AG04450 (cell line): ENCODE measurements at regions not wholly inside any gene's neighbourhood (a gene's known extent, or its start where the extent isn't known, plus 50 kb on each side); places are given as distances from the start of the nearest gene placed in this dataset.

ENCODE experiments used
- CTCF ChIA-PET: fragments of 300-600, 350-600 bp; formaldehyde crosslinking; extraction: SDS; loops from one replicate; lab custom pipeline; 2022; ENCODE audit warnings: antibody characterized with exemption, inconsistent platforms; lab: Charles Lee
- POLR2A ChIA-PET: fragments of 350-600 bp; formaldehyde crosslinking; extraction: SDS; loops from one replicate; lab custom pipeline; 2021; ENCODE audit warnings: antibody characterized with exemption, inconsistent platforms; lab: Yijun Ruan, JAX
- DNase-seq: peaks from one replicate; pipeline ENCODE4 v3.0.0-alpha.2; 2011; ENCODE audit warnings: low read depth, low spot score
- H3K27ac ChIP-seq: one replicate; pipeline ENCODE4 v1.5.1; 2012; ENCODE audit warnings: low read depth, low read length, control low read depth
- H3K27me3 ChIP-seq: one replicate; pipeline ENCODE4 v1.6.0; 2012; ENCODE audit warnings: low read length; ENCODE audit not compliant: control insufficient read depth, insufficient read depth
- H3K4me3 ChIP-seq: 2 replicates; pipeline ENCODE4 v1.5.1; 2011; ENCODE audit warnings: mild to moderate bottlenecking, low read depth, low read length, control low read depth
- H3K9me3 ChIP-seq: 2 replicates; pipeline ENCODE4 v1.5.1; 2012; ENCODE audit warnings: low read length; ENCODE audit not compliant: control insufficient read depth, insufficient read depth
- TF ChIP-seq, protein P1 (sequence below): IDR thresholded peaks from 2 replicates; pipeline ENCODE4 v1.5.1; 2011; ENCODE audit warnings: low read depth, low read length, control low read depth, inconsistent platforms

DNA sequence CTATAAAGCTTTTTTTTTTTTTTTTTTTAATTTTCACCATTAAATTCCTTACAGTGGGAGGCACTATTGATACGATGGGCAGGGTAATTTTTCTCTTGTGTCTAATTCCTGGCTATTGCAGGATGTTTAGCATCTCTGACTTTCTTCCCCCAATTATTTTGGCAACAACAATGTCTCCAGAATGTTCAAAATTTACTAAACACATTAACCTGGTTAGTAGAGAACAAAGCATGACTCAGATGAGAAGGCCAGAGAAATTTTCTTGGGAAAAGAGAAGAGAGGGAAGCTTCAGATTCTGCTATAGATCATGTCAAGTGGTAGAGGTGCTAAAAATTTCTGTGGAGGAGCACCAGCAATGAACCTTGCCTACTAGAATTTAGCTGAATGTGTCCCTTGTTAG, 171.5 kb upstream of the PRICKLE1 start:
- Histone ChIP-seq H3K27me3 (no peaks in the 10 kb centered on the region), H3K4me3 (no peak overlapping the region), H3K27ac (no peak overlapping the region), H3K9me3 (no peaks in the 10 kb centered on the region)
- POLR2A ChIA-PET = no interaction called here
- CTCF ChIA-PET = interaction anchor here (0.6 to 1.2 kb wide), 2 partner anchors 14 to 243 kb away, joined by 4 to 5 read pairs; no protein-coding TSS in a partner anchor
- TF ChIP-seq, protein P1, sequence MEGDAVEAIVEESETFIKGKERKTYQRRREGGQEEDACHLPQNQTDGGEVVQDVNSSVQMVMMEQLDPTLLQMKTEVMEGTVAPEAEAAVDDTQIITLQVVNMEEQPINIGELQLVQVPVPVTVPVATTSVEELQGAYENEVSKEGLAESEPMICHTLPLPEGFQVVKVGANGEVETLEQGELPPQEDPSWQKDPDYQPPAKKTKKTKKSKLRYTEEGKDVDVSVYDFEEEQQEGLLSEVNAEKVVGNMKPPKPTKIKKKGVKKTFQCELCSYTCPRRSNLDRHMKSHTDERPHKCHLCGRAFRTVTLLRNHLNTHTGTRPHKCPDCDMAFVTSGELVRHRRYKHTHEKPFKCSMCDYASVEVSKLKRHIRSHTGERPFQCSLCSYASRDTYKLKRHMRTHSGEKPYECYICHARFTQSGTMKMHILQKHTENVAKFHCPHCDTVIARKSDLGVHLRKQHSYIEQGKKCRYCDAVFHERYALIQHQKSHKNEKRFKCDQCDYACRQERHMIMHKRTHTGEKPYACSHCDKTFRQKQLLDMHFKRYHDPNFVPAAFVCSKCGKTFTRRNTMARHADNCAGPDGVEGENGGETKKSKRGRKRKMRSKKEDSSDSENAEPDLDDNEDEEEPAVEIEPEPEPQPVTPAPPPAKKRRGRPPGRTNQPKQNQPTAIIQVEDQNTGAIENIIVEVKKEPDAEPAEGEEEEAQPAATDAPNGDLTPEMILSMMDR = no peak
- no peak for DNase-seq

DNA sequence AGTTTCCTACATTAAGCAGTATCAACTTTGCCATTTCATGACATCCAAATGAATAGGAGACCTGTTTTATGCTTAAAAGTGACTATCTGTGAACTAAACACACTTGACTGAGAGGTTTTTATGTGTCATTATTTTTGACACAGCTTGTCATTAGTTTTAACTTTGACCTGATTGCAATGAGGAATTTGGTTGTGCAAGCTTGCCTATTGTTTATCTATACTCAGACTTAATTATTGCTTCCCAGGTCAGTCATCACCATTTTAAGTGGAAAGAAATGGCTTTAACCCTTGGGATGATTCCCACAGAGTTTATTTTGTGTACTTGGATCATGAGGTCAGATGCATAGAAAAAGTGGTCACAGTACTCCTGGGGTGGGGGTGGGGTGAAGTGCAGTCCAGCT, 171.0 kb upstream of the PRICKLE1 start:
- ChIA-PET CTCF (interaction anchor here (0.6 to 1.2 kb wide), 3 partner anchors 14 to 242 kb away, joined by 3 to 5 read pairs (median 4); no protein-coding TSS in a partner anchor), POLR2A (no interaction called here)
- H3K27ac ChIP-seq = no peak overlapping the region

DNA sequence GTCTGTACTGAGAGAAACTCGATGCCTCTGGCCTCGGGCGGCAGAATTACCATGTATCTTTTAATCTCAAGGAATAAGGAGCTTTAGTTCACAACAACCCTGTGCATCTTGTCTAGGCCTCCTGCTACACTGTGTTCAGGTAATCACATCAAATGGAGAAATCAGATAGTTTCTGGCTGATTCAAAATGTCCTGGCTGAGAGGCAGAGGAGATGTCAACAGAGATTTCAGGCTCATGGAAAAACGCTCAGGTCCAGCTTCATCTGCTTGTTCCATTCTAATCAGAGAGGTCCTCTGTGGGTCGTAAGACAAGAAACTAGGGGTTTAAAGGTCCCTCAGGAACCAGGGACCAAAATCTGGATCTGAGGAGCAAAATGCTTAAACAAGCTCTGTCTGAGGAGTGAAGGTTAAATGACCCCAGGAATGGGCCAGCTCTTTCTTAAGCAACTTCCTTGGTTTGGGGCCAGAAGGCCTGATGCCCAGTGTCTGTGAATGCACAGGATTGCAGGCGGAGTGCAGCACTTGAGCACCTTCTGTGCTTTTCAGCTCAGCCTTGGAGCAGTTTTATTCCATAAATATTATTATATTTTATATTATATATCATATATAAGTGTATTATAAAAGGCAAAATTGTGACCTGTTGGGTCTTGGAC, 170.2 kb upstream of the PRICKLE1 start:
- Histone ChIP-seq H3K27ac (no peak overlapping the region), H3K4me3 (no peak overlapping the region), H3K27me3 (no peaks in the 10 kb centered on the region), H3K9me3 (no peaks in the 10 kb centered on the region)
- CTCF ChIA-PET = interaction anchor here (1.5 kb wide), 1 partner anchor 522 kb away, joined by 5 read pairs; no protein-coding TSS in a partner anchor
- POLR2A ChIA-PET = no interaction called here
- no peak for DNase-seq
- TF ChIP-seq, protein P1 = no peak

More for the DNA sequence above, 171.0 kb upstream of the PRICKLE1 start:
- no peaks in the 10 kb centered on the region for H3K27me3 ChIP-seq
- TF ChIP-seq, protein P1 = no peak
- no peak for DNase-seq
- no peak overlapping the region for H3K4me3 ChIP-seq
- no peaks in the 10 kb centered on the region for H3K9me3 ChIP-seq

DNA sequence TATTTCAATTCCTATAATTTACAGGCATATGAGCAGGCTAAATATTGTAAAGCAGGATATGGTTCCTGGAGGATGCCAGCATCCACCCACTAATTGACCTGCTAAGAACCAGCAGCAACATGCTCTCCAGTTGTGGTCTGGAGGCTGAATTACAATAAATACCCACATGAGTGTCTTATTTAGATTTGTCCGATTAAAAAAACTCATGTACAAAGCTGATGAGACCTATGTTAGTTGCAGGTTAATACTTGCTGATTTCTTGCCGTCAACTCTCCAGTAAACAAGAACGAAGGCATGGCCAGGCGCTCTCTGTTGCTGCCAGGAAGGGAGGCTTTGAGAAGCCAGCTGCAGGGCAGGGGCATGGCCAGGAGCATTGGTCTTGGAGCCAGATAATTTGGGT, 169.3 kb upstream of the PRICKLE1 start:
- CTCF ChIA-PET = interaction anchor here (1.5 kb wide), 1 partner anchor 523 kb away, joined by 5 read pairs; no protein-coding TSS in a partner anchor
- DNase-seq = no peak
- no peaks in the 10 kb centered on the region for H3K27me3 ChIP-seq
- no peak overlapping the region for H3K4me3 ChIP-seq
- TF ChIP-seq, protein P1 = no peak
- POLR2A ChIA-PET = no interaction called here
- H3K27ac ChIP-seq = no peak overlapping the region
- no peaks in the 10 kb centered on the region for H3K9me3 ChIP-seq

DNA sequence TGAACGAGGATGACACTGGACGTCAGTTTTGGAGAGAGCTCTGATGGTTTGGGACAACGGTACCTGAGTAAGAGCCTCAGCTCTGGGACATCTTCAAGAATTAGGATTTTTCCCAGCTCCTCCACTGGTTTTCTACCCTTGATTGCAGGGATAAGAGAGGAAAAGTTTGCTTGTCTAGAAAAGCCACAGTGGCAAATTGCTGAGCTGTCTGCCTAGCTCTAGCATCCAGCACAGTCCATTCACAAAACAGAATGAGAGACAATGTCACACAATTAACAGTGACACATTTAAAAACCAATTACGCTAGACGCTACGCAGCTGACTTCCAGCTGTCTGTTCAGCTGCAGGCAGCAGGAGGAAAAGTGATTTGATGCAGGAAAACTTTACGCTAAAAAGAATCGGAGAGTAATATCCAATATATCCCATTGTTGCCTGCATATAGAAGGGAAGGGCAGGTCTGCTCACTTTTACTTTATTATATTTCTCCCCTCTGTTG, 168.1 kb upstream of the PRICKLE1 start:
- H3K27ac ChIP-seq = no peak overlapping the region
- no peaks in the 10 kb centered on the region for H3K27me3 ChIP-seq
- no peak overlapping the region for H3K4me3 ChIP-seq
- POLR2A ChIA-PET = no interaction called here
- CTCF ChIA-PET = no interaction called here
- DNase-seq = no peak
- no peaks in the 10 kb centered on the region for H3K9me3 ChIP-seq
- TF ChIP-seq, protein P1 = no peak
